Left cardiac atrium (tissue), 4 donors: ENCODE measurements at regions not wholly inside any gene's neighbourhood (a gene's known extent, or its start where the extent isn't known, plus 50 kb on each side); places are given as distances from the start of the nearest gene placed in this dataset.
A peak's percentile ranks its signal among the peaks of the same experiment; 100 is the strongest.
"Not testable (repeated sequence)": the region's sequence is repeated elsewhere in the genome, so short reads cannot be mapped to it uniquely, and the experiment has no call there.

ENCODE experiments used
- ATAC-seq, 2 donors: fragments of 200-7000 bp; cut with Tn5 transposase; one replicate each; pipeline ENCODE4 v1.9.1; 2020; ENCODE audit warnings: mild to moderate bottlenecking in 2 of 2, moderate library complexity in 2 of 2
- DNase-seq: peaks from one replicate; pipeline ENCODE4 v3.0.0-alpha.2; 2020
- intact Hi-C, 2 donors: fragments of 100-400 bp; cut with DNase I; formaldehyde crosslinking; loops; one replicate each; pipeline versions ENCODE4 v1.14.1 to v1.15.1; 2022 to 2023
- donor health status: DM: no; HTN: yes; CAD: no.
- donor health status: DM: no; HTN: yes; CAD: no; lungs with severe emphysema.
- donor health status: DM: yes; HTN: yes; CAD: no.
- donor health status: Dilated cardiomyopathy.

DNA sequence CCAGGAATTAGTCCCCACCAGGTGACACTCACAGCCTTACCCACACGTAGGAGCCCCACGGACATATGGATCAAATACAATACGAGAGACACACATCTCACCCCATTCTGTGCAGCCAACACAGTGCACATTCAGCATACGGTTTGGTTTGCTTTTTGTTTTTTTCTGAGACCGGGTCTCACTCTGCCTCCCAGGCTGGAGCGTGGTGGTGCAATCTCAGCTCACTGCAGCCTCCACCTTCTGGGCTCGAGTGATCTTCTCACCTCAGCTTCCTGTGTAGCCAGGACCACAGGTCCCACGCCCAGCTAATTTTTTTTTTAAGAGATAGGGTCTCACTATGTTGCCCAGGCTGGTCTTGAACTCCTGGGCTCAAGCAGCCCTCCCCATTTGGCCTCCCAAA, 102.8 kb downstream of the POTEB start:
- intact Hi-C loops, DNase-seq, ATAC-seq: not testable (repeated sequence)

DNA sequence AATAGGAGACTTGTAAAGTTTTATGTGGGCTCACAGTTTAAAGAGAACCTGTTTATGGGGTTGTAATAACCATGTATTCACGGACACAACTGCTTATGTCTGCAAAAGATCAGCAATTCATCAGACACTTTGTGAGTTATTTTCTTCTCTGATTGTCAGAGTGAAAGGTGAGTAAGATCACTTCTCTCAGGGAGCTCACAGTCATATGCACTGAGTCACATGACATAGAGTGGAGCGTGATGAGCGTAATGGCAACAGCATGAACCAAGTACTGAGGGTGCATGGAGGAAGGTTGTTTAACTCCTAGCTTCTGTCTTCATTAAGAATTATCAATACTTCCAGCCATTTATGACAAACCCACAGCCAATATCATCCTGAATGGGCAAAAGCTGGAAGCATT, 111.0 kb downstream of the POTEB start:
- DNase-seq, ATAC-seq, intact Hi-C loops: not testable (repeated sequence)

GRCh38 chr15:21763756-21764155, 113.8 kb downstream of the POTEB start:
- ATAC-seq, intact Hi-C loops, DNase-seq: not testable (repeated sequence)

GRCh38 chr15:21760250-21761023, 117.1 kb downstream of the POTEB start:
- DNase-seq, intact Hi-C loops: not testable (repeated sequence)
- ATAC-seq: peak; percentile 47 to 94

DNA sequence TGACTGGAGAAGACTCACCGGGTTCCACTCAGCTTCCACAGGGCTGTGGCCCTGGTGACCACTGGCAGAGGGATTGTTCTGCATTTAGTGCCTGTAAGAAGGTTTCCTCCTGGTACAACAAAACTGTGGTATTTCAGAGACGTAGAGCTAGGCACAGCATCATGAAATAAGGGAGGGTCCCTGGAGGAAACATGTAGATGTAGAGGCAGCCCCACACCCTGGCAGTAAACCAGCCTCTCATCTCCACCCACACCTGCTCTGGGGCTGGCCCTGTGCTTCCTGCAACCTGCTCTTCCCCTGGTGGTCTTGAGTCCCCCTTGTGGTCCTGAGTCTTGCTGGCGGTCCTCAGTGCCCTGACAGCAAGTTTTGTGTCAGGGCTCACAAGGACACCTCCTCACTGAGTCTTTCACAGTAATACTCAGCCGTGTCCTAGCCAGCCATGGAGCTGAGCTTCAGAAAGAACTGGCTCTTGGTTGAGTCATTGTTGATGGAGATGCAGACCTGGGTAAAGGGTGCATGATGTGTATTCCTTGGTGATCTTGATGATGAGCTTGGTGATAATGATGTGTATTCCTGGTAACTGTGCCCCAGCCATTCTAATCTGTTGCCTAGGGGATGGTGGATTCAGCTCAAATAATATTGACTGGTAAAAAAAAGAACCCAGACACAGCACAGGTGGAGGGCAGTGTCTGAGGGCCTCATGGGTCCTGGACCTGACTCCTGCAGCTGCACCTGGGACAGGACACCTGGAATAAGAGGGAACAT, 118.0 kb downstream of the POTEB start:
- DNase-seq, intact Hi-C loops, ATAC-seq: not testable (repeated sequence)

GRCh38 chr15:21753838-21754237, 123.7 kb downstream of the POTEB start:
- ATAC-seq, DNase-seq, intact Hi-C loops: not testable (repeated sequence)

- ATAC-seq, DNase-seq, intact Hi-C loops: not testable (repeated sequence)
These were observed 125.2 kb downstream of the POTEB start for GRCh38 chr15:21752124-21752957.

GRCh38 chr15:21749173-21749572, 128.4 kb downstream of the POTEB start:
- ATAC-seq, intact Hi-C loops, DNase-seq: not testable (repeated sequence)

- DNase-seq, ATAC-seq: not testable (repeated sequence)
These were observed 133.2 kb downstream of the POTEB start for GRCh38 chr15:21744245-21744915.

DNA sequence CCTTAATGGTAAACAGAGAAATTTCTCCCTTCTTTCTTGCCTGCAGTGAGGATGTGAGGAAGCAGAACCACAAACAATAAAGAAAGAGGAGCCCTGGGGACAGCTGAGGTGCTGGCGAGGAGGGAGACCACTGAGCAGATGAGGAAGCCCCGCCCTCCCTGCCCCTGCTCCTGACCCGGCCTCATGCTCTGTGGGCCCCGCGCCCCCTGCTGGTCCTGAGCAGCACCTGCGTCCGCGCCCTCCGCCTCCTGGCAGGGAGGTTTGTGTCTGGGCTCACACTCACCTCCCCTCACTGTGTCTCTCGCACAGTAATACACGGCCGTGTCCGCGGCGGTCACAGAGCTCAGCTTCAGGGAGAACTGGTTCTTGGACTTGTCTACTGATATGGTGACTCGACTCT, 135.5 kb downstream of the POTEB start:
- intact Hi-C loops, DNase-seq, ATAC-seq: not testable (repeated sequence)

More at GRCh38 chr15:21744245-21744915, 133.2 kb downstream of the POTEB start:
- intact Hi-C loops: not testable (repeated sequence)

DNA sequence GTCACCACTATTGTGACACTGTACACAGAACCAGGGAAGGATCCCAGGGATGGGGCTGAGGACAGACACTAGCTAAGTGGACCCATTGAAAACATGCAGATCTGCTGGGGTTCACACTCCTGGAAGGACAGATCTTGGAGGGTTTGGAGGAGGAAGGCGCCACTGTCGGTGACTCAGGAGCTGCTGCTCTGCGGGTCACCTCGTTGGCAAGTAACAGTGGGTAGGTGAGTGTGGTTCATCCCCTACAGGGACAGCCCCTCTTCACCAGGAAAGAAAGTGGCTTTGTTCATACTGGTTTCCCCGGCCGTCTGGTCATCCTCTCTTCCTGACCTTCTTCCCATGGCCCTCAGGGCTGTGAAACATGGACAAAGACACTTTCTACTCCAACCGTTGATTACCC, 139.5 kb downstream of the POTEB start:
- DNase-seq, ATAC-seq, intact Hi-C loops: not testable (repeated sequence)

GRCh38 chr15:21736443-21736842, 141.1 kb downstream of the POTEB start:
- DNase-seq, intact Hi-C loops, ATAC-seq: not testable (repeated sequence)

GRCh38 chr15:21735837-21736236, 141.7 kb downstream of the POTEB start:
- ATAC-seq, intact Hi-C loops, DNase-seq: not testable (repeated sequence)

DNA sequence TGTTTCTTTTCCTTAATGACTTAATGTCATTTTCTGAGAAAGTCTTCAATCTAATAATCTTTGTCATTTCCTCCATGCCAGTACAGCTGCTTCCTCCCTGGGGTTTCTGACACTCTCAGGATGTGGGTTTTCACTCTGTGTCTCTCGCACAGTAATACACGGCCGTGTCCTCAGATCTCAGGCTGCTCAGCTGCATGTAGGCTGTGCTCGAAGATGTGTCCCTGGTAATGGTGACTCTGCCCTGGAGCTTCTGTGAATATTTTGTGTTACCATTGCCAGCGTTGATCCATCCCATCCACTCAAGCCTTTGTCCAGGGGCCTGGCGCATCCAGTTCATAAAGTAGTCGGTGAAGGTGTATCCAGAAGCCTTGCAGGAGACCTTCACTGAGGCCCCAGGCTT, 142.2 kb downstream of the POTEB start:
- intact Hi-C loops, ATAC-seq, DNase-seq: not testable (repeated sequence)

GRCh38 chr15:21731496-21731895, 146.0 kb downstream of the POTEB start:
- ATAC-seq, intact Hi-C loops, DNase-seq: not testable (repeated sequence)

- peak; percentile 72 to 78 for ATAC-seq
These were observed 146.8 kb downstream of the POTEB start for GRCh38 chr15:21730427-21731405.

GRCh38 chr15:21724988-21725387, 152.5 kb downstream of the POTEB start:
- DNase-seq: not testable (repeated sequence)

More at GRCh38 chr15:21730427-21731405, 146.8 kb downstream of the POTEB start:
- DNase-seq, intact Hi-C loops: not testable (repeated sequence)

More at GRCh38 chr15:21724988-21725387, 152.5 kb downstream of the POTEB start:
- intact Hi-C loops, ATAC-seq: not testable (repeated sequence)
